LNCAP (cell line): ENCODE measurements at regions not wholly inside any gene's neighbourhood (a gene's known extent, or its start where the extent isn't known, plus 50 kb on each side); places are given as distances from the start of the nearest gene placed in this dataset.

Experiments
- CTCF ChIP-seq: fragments of 450-650 bp; IDR thresholded peaks from 2 replicates; pipeline ENCODE4 v1.5.1; 2017; ENCODE audit warnings: mild to moderate bottlenecking

DNA sequence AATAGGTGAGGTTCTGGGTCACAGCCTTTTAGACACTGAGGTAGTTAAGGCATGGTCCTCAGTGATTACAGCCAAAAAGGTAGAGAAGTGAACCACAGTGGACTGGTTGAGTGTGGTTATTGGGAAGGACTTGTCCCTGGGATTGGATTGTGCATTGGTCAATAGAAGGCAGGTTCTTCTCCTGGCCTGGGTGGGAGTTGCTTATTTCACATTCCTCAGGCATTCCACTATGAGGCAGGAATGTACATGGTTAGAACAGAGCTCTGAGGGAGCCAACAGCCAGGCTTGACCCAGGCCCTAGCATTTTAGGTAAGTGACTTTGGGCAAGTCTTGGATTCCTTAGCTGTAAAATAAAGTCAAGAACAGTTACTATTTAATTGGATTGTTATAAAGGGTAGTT, 97.9 kb upstream of the MARK1 start:
- TF ChIP-seq CTCF = no peak

DNA sequence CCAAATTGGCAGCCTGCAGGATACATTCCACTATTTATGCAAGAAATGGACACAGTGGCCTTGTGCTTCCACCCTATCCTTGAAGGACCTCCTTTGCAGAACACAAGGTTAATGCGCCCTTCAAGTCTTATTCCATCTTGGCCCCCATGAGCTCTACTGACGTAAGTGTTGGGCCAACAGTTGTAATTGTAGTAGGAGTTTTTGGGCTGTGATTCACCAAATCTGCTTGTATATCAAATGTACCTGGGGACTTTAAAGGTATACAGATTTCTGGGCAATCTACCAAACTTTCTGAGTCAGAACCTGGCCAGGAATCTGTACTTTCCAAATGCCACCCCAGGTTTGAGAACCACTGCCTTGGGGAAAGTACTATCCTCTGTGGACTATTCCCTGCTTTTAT, 100.9 kb upstream of the MARK1 start:
- no peak for TF ChIP-seq CTCF

DNA sequence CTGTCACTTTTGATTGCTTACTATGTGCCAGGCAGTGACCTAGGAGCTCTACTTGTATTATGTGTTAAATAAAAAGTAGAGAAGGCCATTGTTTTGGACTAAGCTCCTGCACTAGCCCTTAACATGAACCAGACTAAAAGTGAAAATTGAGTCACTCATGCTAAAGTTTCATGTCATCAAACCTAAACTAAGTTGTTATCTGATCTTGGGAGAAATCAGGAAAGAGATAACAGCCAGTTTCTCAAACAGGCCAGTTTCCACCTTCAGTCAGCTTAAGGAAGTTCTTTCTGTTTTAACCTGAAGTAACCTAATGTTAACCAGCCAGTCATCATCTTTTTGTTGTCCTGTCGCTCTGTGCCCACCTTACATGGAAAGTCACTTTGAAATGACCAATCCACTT, 102.1 kb upstream of the MARK1 start:
- TF ChIP-seq CTCF = no peak

GRCh38 chr1:220421508-220421907, 106.4 kb upstream of the MARK1 start:
- no peak for TF ChIP-seq CTCF

DNA sequence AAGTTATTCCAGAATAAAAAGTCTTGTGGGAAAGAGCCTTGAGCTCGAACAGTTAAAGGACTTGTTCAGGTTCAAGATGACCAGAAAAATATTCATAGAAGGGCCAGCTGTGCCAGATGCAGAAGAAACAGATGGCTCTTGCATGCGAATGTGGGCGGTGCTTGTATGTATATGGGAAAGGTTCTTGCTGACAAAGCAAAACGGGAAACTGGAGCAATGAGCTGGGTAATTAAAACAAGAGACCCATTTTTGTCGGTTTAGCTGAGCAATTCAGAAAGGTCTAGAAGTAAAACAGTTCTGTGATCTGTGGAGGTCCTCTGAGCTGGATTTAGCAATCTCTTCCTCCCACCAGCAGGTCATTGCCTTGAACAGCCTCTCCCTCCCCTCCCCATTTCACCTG, 107.2 kb upstream of the MARK1 start:
- no peak for TF ChIP-seq CTCF

- TF ChIP-seq CTCF = no peak
Measured at GRCh38 chr1:220410611-220411010, 117.3 kb upstream of the MARK1 start.

GRCh38 chr1:220409771-220410595, 118.0 kb upstream of the MARK1 start:
- TF ChIP-seq CTCF = no peak

DNA sequence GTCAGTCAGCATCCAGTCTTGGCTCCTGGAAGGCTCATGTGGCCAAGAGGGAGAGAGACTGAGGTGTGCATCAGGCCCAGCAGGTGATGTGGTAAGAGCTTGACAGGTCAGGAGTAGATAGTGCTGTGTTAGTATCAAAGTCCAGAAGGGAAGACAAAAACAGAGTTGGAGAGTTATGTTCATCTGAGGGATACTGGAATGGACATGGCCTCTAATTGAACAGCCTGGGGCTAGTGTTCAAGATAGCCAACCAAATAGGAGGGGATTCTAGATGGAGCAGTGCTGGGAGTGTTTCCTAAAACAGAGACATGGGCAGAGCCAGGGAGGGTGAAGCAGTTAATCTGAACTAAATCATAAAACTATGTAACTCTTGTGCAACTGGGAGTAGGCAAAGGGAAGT, 120.7 kb upstream of the MARK1 start:
- no peak for TF ChIP-seq CTCF
